ENCODE measurements at regions not wholly inside any gene's neighbourhood (a gene's known extent, or its start where the extent isn't known, plus 50 kb on each side); places are given as distances from the start of the nearest gene placed in this dataset.

DNA sequence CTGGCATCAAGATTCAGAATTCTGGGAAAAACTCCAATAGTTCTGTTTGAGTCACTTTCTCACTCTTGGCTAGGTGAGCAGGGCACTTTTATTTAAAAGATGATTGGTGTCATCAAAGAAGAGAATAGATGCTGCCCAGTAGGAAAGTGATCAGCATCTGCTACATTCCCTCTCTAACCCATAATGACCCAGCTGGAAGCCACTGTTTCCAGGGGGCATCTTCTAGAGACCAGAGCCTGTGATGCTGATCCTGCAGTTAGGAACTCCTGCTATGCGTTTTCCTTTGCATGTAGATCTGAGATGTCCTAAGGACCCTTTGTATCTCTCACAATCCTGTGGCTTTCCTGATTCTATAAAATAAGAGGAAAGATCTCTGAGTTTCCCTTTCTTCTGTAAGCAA is 79.9 kb upstream of the TMTC1 start:
- no peak for TF ChIP-seq CTCF (conservative IDR thresholded peaks at IDR 0.05; ENCODE audit: low read length)
- TF ChIP-seq EZH2phosphoT487 (IDR thresholded peaks at IDR 0.05; ENCODE audit: borderline replicate concordance) = no peak

All from Loucy (cell line).